ENCODE measurements at regions not wholly inside any gene's neighbourhood (a gene's known extent, or its start where the extent isn't known, plus 50 kb on each side); places are given as distances from the start of the nearest gene placed in this dataset.

GRCh38 chrX:37077646-37078433 lies 69.7 kb downstream of the FAM47C start (continued):
- TF ChIP-seq ZNF646 (CRISPR knock-in tag; IDR thresholded peaks at IDR 0.05) (no peak), ZNF746 (CRISPR knock-in tag; IDR thresholded peaks at IDR 0.05) (no peak)

- no peak for ATAC-seq
These were observed 70.2 kb downstream of the FAM47C start for GRCh38 chrX:37078434-37078703.

More at GRCh38 chrX:37078434-37078703, 70.2 kb downstream of the FAM47C start:
- ChIA-PET CTCF (ENCODE audit: low intra/inter-chr PET ratio, low total read pairs) (no interaction called here), POLR2A (no interaction called here)
- 82% methylated on average over 13 of the region's 16 CpGs for WGBS (ENCODE audit: low lambda C conversion rate)
- no peaks in the 10 kb centered on the region for H3K4me1 ChIP-seq (ENCODE audit: insufficient read depth, low read length)
- TF ChIP-seq ZNF761 (CRISPR knock-in tag; conservative IDR thresholded peaks at IDR 0.05) (no peak), MIER3 (CRISPR knock-in tag; IDR thresholded peaks at IDR 0.05; ENCODE audit: borderline replicate concordance) (no peak), KDM2A (CRISPR knock-in tag; IDR thresholded peaks at IDR 0.05; ENCODE audit: borderline replicate concordance, low read depth) (no peak), RFX5 (IDR thresholded peaks at IDR 0.05; ENCODE audit: low read depth, low read length) (no peak), ZNF589 (CRISPR knock-in tag; conservative IDR thresholded peaks at IDR 0.05) (no peak), GATAD1 (CRISPR knock-in tag; IDR thresholded peaks at IDR 0.05) (no peak), SP140L (CRISPR knock-in tag; IDR thresholded peaks at IDR 0.05; ENCODE audit: borderline replicate concordance) (no peak), ZNF670 (CRISPR knock-in tag; IDR thresholded peaks at IDR 0.05; ENCODE audit: borderline replicate concordance) (no peak), ZNF180 (CRISPR knock-in tag; IDR thresholded peaks at IDR 0.05; ENCODE audit: borderline replicate concordance, low read depth) (no peak), JUND (CRISPR knock-in tag; IDR thresholded peaks at IDR 0.05) (no peak), ZNF432 (CRISPR knock-in tag; IDR thresholded peaks at IDR 0.05; ENCODE audit: borderline replicate concordance) (no peak)
- no peaks in the 10 kb centered on the region for H3K36me3 ChIP-seq (replicated peaks in 1 of 2; ENCODE audit: control insufficient read depth in 1 of 2, insufficient read depth in 2 of 2, low read length in 2 of 2)
- DNase-seq (ENCODE audit: low spot score) (no peak), FAIRE-seq (no peak)
- intact Hi-C loops (cut with micrococcal nuclease; ENCODE audit: unreplicated experiment), result no loop called here
- H3K4me2 ChIP-seq (ENCODE audit: low read depth, low read length), result no peak overlapping the region
- no peak overlapping the region for H3K9ac ChIP-seq (ENCODE audit: insufficient read depth, low read depth, low read length)
- H3K27ac ChIP-seq (ENCODE audit: extremely low read length, insufficient read depth, low read length), result no peak overlapping the region
- H3K79me2 ChIP-seq (ENCODE audit: insufficient read depth, low read length), result no peaks in the 10 kb centered on the region
- in situ Hi-C loops (cut with HindIII; ENCODE audit: extremely low pct_ligation_motif_present, low pct_unique_long_range_greater_than_20kb), result no loop called here
- no peak overlapping the region for H2AFZ ChIP-seq (ENCODE audit: low read length)
- no peaks in the 10 kb centered on the region for H4K20me1 ChIP-seq (ENCODE audit: insufficient read depth, low read length)
- no peaks in the 10 kb centered on the region for H3K27me3 ChIP-seq (ENCODE audit: control insufficient read depth in 1 of 2, insufficient read depth in 2 of 2, low read length in 2 of 2)
- BruUV-seq (replicated peaks), result no TSS peak
- no peaks in the 10 kb centered on the region for H3K9me3 ChIP-seq (ENCODE audit: low read length)
- no peak overlapping the region for H3K4me3 ChIP-seq (replicated peaks in 1 of 3; ENCODE audit: insufficient read depth in 1 of 3, low read depth in 2 of 3, low read length in 3 of 3)

Data from HepG2 (cell line).